Peyer's patch (tissue), 4 donors: ENCODE measurements at regions not wholly inside any gene's neighbourhood (a gene's known extent, or its start where the extent isn't known, plus 50 kb on each side); places are given as distances from the start of the nearest gene placed in this dataset.

ENCODE experiments used
- POLR2A ChIP-seq, 2 donors: fragments of 450-650 bp; IDR thresholded peaks; one replicate each; pipeline ENCODE4 v1.5.1; 2017; ENCODE audit warnings: antibody characterized with exemption in 2 of 2, mild to moderate bottlenecking in 2 of 2, moderate library complexity in 2 of 2
- TF ChIP-seq, protein P1 (sequence below), 6 experiments: fragments of 450-650 bp in 4 of 6; fragments of 200-600 bp in 2 of 6; sonication (generic) in 1 of 6; IDR thresholded peaks; one replicate each; pipeline ENCODE4 v1.5.1; 2017 to 2019; ENCODE audit warnings: antibody characterized with exemption in 6 of 6, mild to moderate bottlenecking in 3 of 6, moderate library complexity in 1 of 6

DNA sequence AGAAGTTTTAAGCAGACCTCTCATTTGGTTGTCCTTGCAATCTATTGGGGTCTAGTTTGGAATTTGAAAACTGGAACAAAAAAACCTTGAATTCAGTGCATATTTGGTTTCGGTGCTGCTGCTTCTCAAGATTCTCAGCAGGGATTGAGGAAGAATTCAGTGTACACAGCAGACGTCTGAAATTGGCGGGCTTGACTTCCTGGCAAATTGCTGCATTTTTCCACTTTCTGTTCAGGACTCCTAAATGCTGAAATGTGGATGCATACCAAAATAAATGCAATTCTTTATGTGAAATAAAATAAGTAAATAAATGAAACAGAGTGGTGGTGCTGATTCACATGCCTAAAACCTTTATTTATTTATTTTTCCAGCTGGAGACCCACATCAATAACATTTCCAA lies 332.4 kb upstream of the KYNU start:
- TF ChIP-seq, protein P1, sequence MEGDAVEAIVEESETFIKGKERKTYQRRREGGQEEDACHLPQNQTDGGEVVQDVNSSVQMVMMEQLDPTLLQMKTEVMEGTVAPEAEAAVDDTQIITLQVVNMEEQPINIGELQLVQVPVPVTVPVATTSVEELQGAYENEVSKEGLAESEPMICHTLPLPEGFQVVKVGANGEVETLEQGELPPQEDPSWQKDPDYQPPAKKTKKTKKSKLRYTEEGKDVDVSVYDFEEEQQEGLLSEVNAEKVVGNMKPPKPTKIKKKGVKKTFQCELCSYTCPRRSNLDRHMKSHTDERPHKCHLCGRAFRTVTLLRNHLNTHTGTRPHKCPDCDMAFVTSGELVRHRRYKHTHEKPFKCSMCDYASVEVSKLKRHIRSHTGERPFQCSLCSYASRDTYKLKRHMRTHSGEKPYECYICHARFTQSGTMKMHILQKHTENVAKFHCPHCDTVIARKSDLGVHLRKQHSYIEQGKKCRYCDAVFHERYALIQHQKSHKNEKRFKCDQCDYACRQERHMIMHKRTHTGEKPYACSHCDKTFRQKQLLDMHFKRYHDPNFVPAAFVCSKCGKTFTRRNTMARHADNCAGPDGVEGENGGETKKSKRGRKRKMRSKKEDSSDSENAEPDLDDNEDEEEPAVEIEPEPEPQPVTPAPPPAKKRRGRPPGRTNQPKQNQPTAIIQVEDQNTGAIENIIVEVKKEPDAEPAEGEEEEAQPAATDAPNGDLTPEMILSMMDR (IDR thresholded peaks at IDR 0.05), result no peak
- TF ChIP-seq POLR2A (IDR thresholded peaks at IDR 0.05), result no peak
